Muscle layer of duodenum (tissue), 2 donors: ENCODE measurements at regions not wholly inside any gene's neighbourhood (a gene's known extent, or its start where the extent isn't known, plus 50 kb on each side); places are given as distances from the start of the nearest gene placed in this dataset.

Experiments
- H3K27ac ChIP-seq: one replicate; pipeline ENCODE4 v1.7.0; 2013; ENCODE audit warnings: mild to moderate bottlenecking, low read length
- H3K27me3 ChIP-seq: one replicate; pipeline ENCODE4 v1.7.0; 2013; ENCODE audit warnings: low read depth, mild to moderate bottlenecking, control low read depth, low read length
- H3K36me3 ChIP-seq, 2 donors: one replicate each; pipeline ENCODE4 v1.7.0; 2013; ENCODE audit warnings: low read length in 2 of 2, control low read depth in 1 of 2, mild to moderate bottlenecking in 1 of 2; ENCODE audit not compliant: insufficient read depth in 2 of 2, control insufficient read depth in 1 of 2
- H3K4me1 ChIP-seq, 2 donors: one replicate each; pipeline ENCODE4 v1.7.0; 2013; ENCODE audit warnings: low read length in 2 of 2, mild to moderate bottlenecking in 2 of 2, control low read depth in 1 of 2, moderate library complexity in 1 of 2; ENCODE audit not compliant: insufficient read depth in 2 of 2, control insufficient read depth in 1 of 2
- H3K4me3 ChIP-seq, 2 donors: one replicate each; pipeline ENCODE4 v1.7.0; 2013; ENCODE audit warnings: low read length in 2 of 2, low read depth in 1 of 2, mild to moderate bottlenecking in 1 of 2
- H3K9me3 ChIP-seq, 2 donors: one replicate each; pipeline ENCODE4 v1.7.0; 2013; ENCODE audit warnings: low read length in 2 of 2, control low read depth in 1 of 2, mild to moderate bottlenecking in 1 of 2; ENCODE audit not compliant: control insufficient read depth in 1 of 2
- donor health status: healthy.

DNA sequence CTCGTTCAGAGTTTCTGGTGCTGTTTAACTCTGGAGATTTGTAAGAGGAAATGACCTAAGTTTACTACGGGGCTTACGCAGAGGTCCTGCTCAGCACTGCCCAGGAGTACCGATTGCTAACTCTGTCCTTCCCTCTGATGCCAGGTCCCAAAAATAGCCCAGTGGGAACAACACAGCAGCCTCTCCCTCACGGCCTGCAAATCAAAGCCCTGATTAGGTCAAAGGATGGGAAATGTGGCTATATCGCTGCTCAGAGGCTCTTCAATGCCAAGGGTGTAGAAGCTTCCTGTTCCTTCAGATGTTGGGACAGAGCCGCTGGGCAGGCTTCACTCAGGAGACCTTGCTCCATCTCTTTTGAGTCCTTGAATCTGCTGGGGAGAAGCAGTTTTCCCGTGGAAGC lies 174.2 kb upstream of the KCNJ16 start:
- no peaks in the 10 kb centered on the region for H3K27me3 ChIP-seq
- no peaks in the 10 kb centered on the region for H3K4me1 ChIP-seq
- no peaks in the 10 kb centered on the region for H3K9me3 ChIP-seq
- H3K4me3 ChIP-seq = no peak overlapping the region
- no peak overlapping the region for H3K27ac ChIP-seq
- H3K36me3 ChIP-seq = no peaks in the 10 kb centered on the region

- no peaks in the 10 kb centered on the region for H3K9me3 ChIP-seq
- no peaks in the 10 kb centered on the region for H3K4me1 ChIP-seq
- no peak overlapping the region for H3K27ac ChIP-seq
- H3K27me3 ChIP-seq = no peaks in the 10 kb centered on the region
- H3K4me3 ChIP-seq = no peak overlapping the region
- H3K36me3 ChIP-seq = no peaks in the 10 kb centered on the region
These were observed 168.7 kb upstream of the KCNJ16 start for GRCh38 chr17:69906306-69906705.

GRCh38 chr17:69907132-69907847 lies 167.7 kb upstream of the KCNJ16 start:
- Histone ChIP-seq H3K27me3 (no peaks in the 10 kb centered on the region), H3K27ac (no peak overlapping the region)

GRCh38 chr17:69908626-69909368 lies 166.2 kb upstream of the KCNJ16 start:
- Histone ChIP-seq H3K9me3 (no peaks in the 10 kb centered on the region), H3K4me3 (no peak overlapping the region), H3K27ac (no peak overlapping the region), H3K27me3 (no peaks in the 10 kb centered on the region), H3K36me3 (no peaks in the 10 kb centered on the region), H3K4me1 (no peaks in the 10 kb centered on the region)

More at GRCh38 chr17:69907132-69907847, 167.7 kb upstream of the KCNJ16 start:
- no peaks in the 10 kb centered on the region for H3K4me1 ChIP-seq
- no peaks in the 10 kb centered on the region for H3K36me3 ChIP-seq
- H3K9me3 ChIP-seq = no peaks in the 10 kb centered on the region
- no peak overlapping the region for H3K4me3 ChIP-seq

GRCh38 chr17:69909389-69909788 lies 165.6 kb upstream of the KCNJ16 start:
- Histone ChIP-seq H3K4me1 (no peaks in the 10 kb centered on the region), H3K9me3 (no peaks in the 10 kb centered on the region), H3K27ac (no peak overlapping the region), H3K4me3 (no peak overlapping the region), H3K36me3 (no peaks in the 10 kb centered on the region), H3K27me3 (no peaks in the 10 kb centered on the region)

GRCh38 chr17:69912805-69913204 lies 162.2 kb upstream of the KCNJ16 start:
- Histone ChIP-seq H3K36me3 (no peaks in the 10 kb centered on the region), H3K9me3 (no peaks in the 10 kb centered on the region), H3K4me3 (peak overlapping the region in 1 of 2 donors; percentile 22), H3K4me1 (no peaks in the 10 kb centered on the region), H3K27ac (peak overlapping the region; percentile 20), H3K27me3 (no peaks in the 10 kb centered on the region)

DNA sequence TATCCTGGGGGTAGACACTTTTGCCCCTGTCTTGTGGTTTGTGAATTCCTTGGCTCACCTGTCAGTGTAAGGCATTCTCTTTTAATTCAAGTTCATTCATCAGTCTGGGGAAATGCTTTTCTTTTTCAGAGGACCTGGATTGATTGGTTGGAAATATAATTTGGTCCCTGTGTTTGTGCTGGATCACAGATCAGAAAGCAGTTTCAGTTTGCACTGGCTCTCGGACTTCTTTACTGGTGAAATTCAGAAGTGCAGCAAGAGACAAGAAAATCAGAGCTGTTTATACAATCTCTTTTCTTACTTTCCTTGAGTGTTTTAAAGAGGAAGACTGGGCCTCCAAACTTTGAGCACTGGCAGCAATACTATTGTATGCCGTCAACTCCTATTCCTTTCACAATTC lies 161.8 kb upstream of the KCNJ16 start:
- H3K27me3 ChIP-seq = no peaks in the 10 kb centered on the region

GRCh38 chr17:69913616-69914015 lies 161.4 kb upstream of the KCNJ16 start:
- Histone ChIP-seq H3K9me3 (no peaks in the 10 kb centered on the region), H3K27me3 (no peaks in the 10 kb centered on the region), H3K36me3 (no peaks in the 10 kb centered on the region), H3K27ac (no peak overlapping the region), H3K4me1 (no peaks in the 10 kb centered on the region), H3K4me3 (no peak overlapping the region)

More for the DNA sequence above, 161.8 kb upstream of the KCNJ16 start:
- H3K4me1 ChIP-seq = no peaks in the 10 kb centered on the region
- H3K9me3 ChIP-seq = no peaks in the 10 kb centered on the region
- peak overlapping the region in 1 of 2 donors; percentile 22 for H3K4me3 ChIP-seq
- peak overlapping the region; percentile 20 for H3K27ac ChIP-seq
- H3K36me3 ChIP-seq = no peaks in the 10 kb centered on the region

GRCh38 chr17:69914520-69914919 lies 160.5 kb upstream of the KCNJ16 start:
- H3K4me1 ChIP-seq = no peaks in the 10 kb centered on the region
- no peaks in the 10 kb centered on the region for H3K36me3 ChIP-seq
- H3K4me3 ChIP-seq = no peak overlapping the region
- no peaks in the 10 kb centered on the region for H3K9me3 ChIP-seq
- H3K27ac ChIP-seq = no peak overlapping the region
- H3K27me3 ChIP-seq = no peaks in the 10 kb centered on the region

GRCh38 chr17:69916761-69917160 lies 158.3 kb upstream of the KCNJ16 start:
- Histone ChIP-seq H3K9me3 (no peaks in the 10 kb centered on the region), H3K4me3 (no peak overlapping the region), H3K4me1 (no peaks in the 10 kb centered on the region), H3K27ac (no peak overlapping the region), H3K36me3 (no peaks in the 10 kb centered on the region), H3K27me3 (no peaks in the 10 kb centered on the region)

GRCh38 chr17:69918164-69918563 lies 156.9 kb upstream of the KCNJ16 start:
- Histone ChIP-seq H3K27me3 (no peaks in the 10 kb centered on the region), H3K4me1 (no peaks in the 10 kb centered on the region), H3K27ac (no peak overlapping the region), H3K9me3 (no peaks in the 10 kb centered on the region), H3K4me3 (no peak overlapping the region), H3K36me3 (no peaks in the 10 kb centered on the region)
